CD4-positive, alpha-beta memory T cell (primary cell): ENCODE measurements at regions not wholly inside any gene's neighbourhood (a gene's known extent, or its start where the extent isn't known, plus 50 kb on each side); places are given as distances from the start of the nearest gene placed in this dataset.

Source experiments
- CTCF ChIA-PET: fragments of 350-600 bp; sonication (Branson Sonifier 250); formaldehyde crosslinking; loops from one replicate; lab custom pipeline; 2021; ENCODE audit warnings: inconsistent platforms; ENCODE audit not compliant: partially characterized antibody; lab: Charles Lee
- POLR2A ChIA-PET: fragments of 350-600 bp; sonication (Branson Sonifier 250); formaldehyde crosslinking; loops from one replicate; lab custom pipeline; 2021; ENCODE audit not compliant: partially characterized antibody; lab: Charles Lee
- DNase-seq, 5 donors: peaks; one replicate each; pipeline versions ENCODE4 v3.0.0 to v3.0.0-alpha.2; 2020 to 2022; ENCODE audit warnings: mixed read lengths in 1 of 5
- H3K27ac ChIP-seq: one replicate; pipeline ENCODE4 v1.7.0; 2013; ENCODE audit warnings: low read depth, low read length
- H3K27me3 ChIP-seq: 2 replicates; pipeline ENCODE4 v1.7.0; 2013; ENCODE audit warnings: mild to moderate bottlenecking, low read length, moderate library complexity; ENCODE audit not compliant: insufficient read depth
- H3K36me3 ChIP-seq: 2 replicates; pipeline ENCODE4 v1.7.0; 2013; ENCODE audit warnings: mild to moderate bottlenecking, low read length, moderate library complexity; ENCODE audit not compliant: insufficient read depth
- H3K4me1 ChIP-seq: 2 replicates; pipeline ENCODE4 v1.7.0; 2013; ENCODE audit warnings: mild to moderate bottlenecking, low read length, moderate library complexity; ENCODE audit not compliant: insufficient read depth
- H3K4me3 ChIP-seq, 2 donors: one replicate each; pipeline ENCODE4 v1.7.0; 2013; ENCODE audit warnings: low read length in 2 of 2, mild to moderate bottlenecking in 1 of 2
- H3K9me3 ChIP-seq, 2 donors: one replicate each; pipeline ENCODE4 v1.7.0; 2013; ENCODE audit warnings: low read length in 2 of 2, control low read depth in 1 of 2; ENCODE audit not compliant: control insufficient read depth in 1 of 2
- H3K27ac Mint-ChIP-seq, 7 donors: one replicate each; pipeline ENCODE4 v1.8.0; 2020 to 2021; ENCODE audit warnings: mixed read lengths in 7 of 7, mild to moderate bottlenecking in 6 of 7, inconsistent platforms in 3 of 7, moderate library complexity in 3 of 7
- H3K27me3 Mint-ChIP-seq, 2 donors: one replicate each; pipeline ENCODE4 v1.8.0; 2020 to 2021; ENCODE audit warnings: mixed read lengths in 2 of 2
- H3K36me3 Mint-ChIP-seq, 2 donors: one replicate each; pipeline ENCODE4 v1.8.0; 2020 to 2021; ENCODE audit warnings: mixed read lengths in 2 of 2, inconsistent platforms in 1 of 2, mild to moderate bottlenecking in 1 of 2
- H3K4me1 Mint-ChIP-seq, 4 donors: one replicate each; pipeline ENCODE4 v1.8.0; 2020 to 2021; ENCODE audit warnings: mixed read lengths in 4 of 4, mild to moderate bottlenecking in 1 of 4
- H3K4me3 Mint-ChIP-seq, 8 donors: one replicate each; pipeline ENCODE4 v1.8.0; 2020 to 2021; ENCODE audit warnings: mixed read lengths in 8 of 8, mild to moderate bottlenecking in 7 of 8, moderate library complexity in 6 of 8, inconsistent platforms in 3 of 8
- H3K9me3 Mint-ChIP-seq, 8 donors: one replicate each; pipeline ENCODE4 v1.8.0; 2020 to 2021; ENCODE audit warnings: mixed read lengths in 8 of 8, mild to moderate bottlenecking in 5 of 8, inconsistent platforms in 3 of 8, moderate library complexity in 1 of 8
- intact Hi-C: fragments of 100-400 bp; cut with micrococcal nuclease; formaldehyde crosslinking; loops from one replicate; pipeline ENCODE4 v1.15.1; 2023

GRCh38 chr3:73733746-73734145, 109.0 kb upstream of the PDZRN3 start:
- no peaks in the 10 kb centered on the region for H3K36me3 ChIP-seq
- H3K9me3 ChIP-seq = no peaks in the 10 kb centered on the region
- Mint-ChIP-seq H3K4me1 (no peaks in the 10 kb centered on the region), H3K27me3 (no peaks in the 10 kb centered on the region), H3K27ac (no peak overlapping the region), H3K9me3 (peaks cover 0 to 9% (median 5%) of the 10 kb centered on the region in 8 donors), H3K36me3 (no peaks in the 10 kb centered on the region), H3K4me3 (no peak overlapping the region)
- no peaks in the 10 kb centered on the region for H3K27me3 ChIP-seq
- H3K27ac ChIP-seq = no peak overlapping the region
- DNase-seq = no peak
- CTCF ChIA-PET = no interaction called here
- no peak overlapping the region for H3K4me3 ChIP-seq
- H3K4me1 ChIP-seq = no peaks in the 10 kb centered on the region
- intact Hi-C loops = loop anchor here (10.0 kb wide), 1 partner anchor 249 kb away; no protein-coding TSS in a partner anchor
- POLR2A ChIA-PET = no interaction called here

DNA sequence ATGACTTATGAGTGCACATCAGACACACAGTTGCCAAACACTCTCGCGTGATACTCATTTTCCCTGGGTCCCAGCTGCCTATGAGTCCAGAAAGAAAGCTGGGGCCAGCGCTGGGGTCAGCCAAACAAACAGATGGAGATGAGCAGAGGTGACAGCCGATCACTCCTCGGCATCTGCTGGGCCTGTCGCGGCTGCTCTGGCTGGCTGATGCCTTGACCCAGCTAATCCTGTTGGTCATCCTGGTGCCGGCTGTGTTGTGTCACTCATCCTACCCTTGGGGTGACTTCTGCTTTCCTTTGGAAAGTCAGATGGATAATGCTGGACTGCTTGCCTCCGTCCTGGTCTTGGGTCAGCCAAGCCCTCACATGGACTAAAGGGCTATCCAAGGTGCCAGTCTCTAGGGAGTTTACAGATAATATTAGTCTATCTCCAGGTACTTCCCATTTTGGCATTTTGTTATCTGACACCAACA, 105.3 kb upstream of the PDZRN3 start:
- Histone ChIP-seq H3K27ac (no peak overlapping the region), H3K27me3 (no peaks in the 10 kb centered on the region), H3K9me3 (no peaks in the 10 kb centered on the region), H3K4me1 (no peaks in the 10 kb centered on the region), H3K4me3 (no peak overlapping the region), H3K36me3 (no peaks in the 10 kb centered on the region)
- DNase-seq = no peak
- no peaks in the 10 kb centered on the region for H3K36me3 Mint-ChIP-seq
- H3K4me3 Mint-ChIP-seq = no peak overlapping the region
- no peaks in the 10 kb centered on the region for H3K27me3 Mint-ChIP-seq
- CTCF ChIA-PET = no interaction called here
- intact Hi-C loops = loop anchor here (10.0 kb wide), 1 partner anchor 245 kb away; no protein-coding TSS in a partner anchor
- peaks cover 0 to 9% (median 3%) of the 10 kb centered on the region in 8 donors for H3K9me3 Mint-ChIP-seq
- POLR2A ChIA-PET = no interaction called here
- no peak overlapping the region for H3K27ac Mint-ChIP-seq
- H3K4me1 Mint-ChIP-seq = no peaks in the 10 kb centered on the region

GRCh38 chr3:73727854-73728253, 103.1 kb upstream of the PDZRN3 start:
- no peaks in the 10 kb centered on the region for H3K36me3 ChIP-seq
- Mint-ChIP-seq H3K9me3 (peaks cover 2 to 9% (median 3%) of the 10 kb centered on the region in 8 donors), H3K4me1 (no peaks in the 10 kb centered on the region), H3K27me3 (no peaks in the 10 kb centered on the region), H3K4me3 (no peak overlapping the region), H3K27ac (no peak overlapping the region), H3K36me3 (no peaks in the 10 kb centered on the region)
- DNase-seq = no peak
- no peaks in the 10 kb centered on the region for H3K27me3 ChIP-seq
- ChIA-PET CTCF (no interaction called here), POLR2A (no interaction called here)
- H3K4me3 ChIP-seq = no peak overlapping the region
- intact Hi-C loops = no loop called here
- H3K4me1 ChIP-seq = no peaks in the 10 kb centered on the region
- no peak overlapping the region for H3K27ac ChIP-seq
- no peaks in the 10 kb centered on the region for H3K9me3 ChIP-seq

DNA sequence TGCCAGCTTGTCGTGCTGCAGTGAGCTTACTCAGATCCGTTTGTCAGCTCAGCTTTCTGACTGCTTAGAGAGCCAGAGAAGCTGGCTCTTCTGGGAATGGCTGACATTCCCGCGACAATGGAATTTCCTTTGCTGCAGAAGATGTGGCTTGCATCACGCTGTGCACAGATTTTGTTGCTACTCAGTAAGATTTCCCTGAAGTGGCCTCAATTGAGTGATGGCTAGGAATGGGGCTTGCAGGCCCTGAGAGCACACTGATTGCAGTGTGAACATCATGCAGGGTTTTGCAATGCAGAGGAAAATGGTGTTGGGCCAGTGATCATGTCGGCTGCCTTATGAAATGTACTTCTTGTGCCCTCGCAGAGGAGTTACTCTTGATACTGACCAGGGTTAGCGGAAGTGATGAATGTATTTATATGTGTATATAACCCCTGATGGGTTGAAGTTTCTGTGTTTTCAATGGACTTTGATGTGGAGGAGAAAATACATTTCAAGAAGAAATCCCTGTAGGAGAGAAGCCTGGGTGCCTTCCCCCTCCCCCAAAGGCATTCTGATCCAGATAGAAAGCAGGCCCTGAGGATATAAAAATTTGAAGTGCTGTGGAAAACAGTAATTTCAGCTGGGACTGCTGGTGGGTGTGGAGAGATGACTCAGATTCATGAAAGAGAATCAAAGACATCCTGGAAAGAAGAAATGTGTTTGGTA, 102.5 kb upstream of the PDZRN3 start:
- CTCF ChIA-PET = no interaction called here
- H3K4me1 ChIP-seq = no peaks in the 10 kb centered on the region
- Mint-ChIP-seq H3K27ac (no peak overlapping the region), H3K36me3 (no peaks in the 10 kb centered on the region), H3K27me3 (no peaks in the 10 kb centered on the region), H3K9me3 (peaks cover 2 to 10% (median 4%) of the 10 kb centered on the region in 8 donors), H3K4me1 (no peaks in the 10 kb centered on the region), H3K4me3 (no peak overlapping the region)
- H3K27me3 ChIP-seq = no peaks in the 10 kb centered on the region
- H3K36me3 ChIP-seq = no peaks in the 10 kb centered on the region
- no peak overlapping the region for H3K27ac ChIP-seq
- no peak for DNase-seq
- intact Hi-C loops = no loop called here
- H3K9me3 ChIP-seq = no peaks in the 10 kb centered on the region
- no peak overlapping the region for H3K4me3 ChIP-seq
- POLR2A ChIA-PET = no interaction called here

DNA sequence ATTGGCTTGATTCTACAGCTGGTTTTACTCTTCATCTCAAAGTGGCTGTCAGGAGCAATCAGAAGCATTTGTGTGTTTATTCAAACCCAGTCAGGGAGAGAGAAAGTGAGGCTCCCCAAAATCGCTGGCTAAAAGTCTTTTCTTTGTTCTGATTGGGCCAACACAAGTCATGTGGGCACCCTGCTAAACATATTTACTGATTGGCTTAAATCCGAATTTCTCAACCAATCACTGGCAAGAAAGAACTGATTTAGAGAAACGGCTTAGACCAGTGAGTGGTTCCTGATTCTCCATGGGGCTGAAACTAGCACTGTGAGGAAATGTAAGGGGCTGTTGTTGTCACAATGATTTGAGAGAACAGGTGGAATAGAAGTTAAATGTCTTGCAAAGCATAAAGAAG, 98.9 kb upstream of the PDZRN3 start:
- POLR2A ChIA-PET = no interaction called here
- Histone ChIP-seq H3K27me3 (no peaks in the 10 kb centered on the region), H3K9me3 (no peaks in the 10 kb centered on the region), H3K36me3 (no peaks in the 10 kb centered on the region), H3K27ac (no peak overlapping the region), H3K4me3 (no peak overlapping the region), H3K4me1 (no peaks in the 10 kb centered on the region)
- no peak overlapping the region for H3K4me3 Mint-ChIP-seq
- H3K27ac Mint-ChIP-seq = no peak overlapping the region
- no peaks in the 10 kb centered on the region for H3K4me1 Mint-ChIP-seq
- no peaks in the 10 kb centered on the region for H3K27me3 Mint-ChIP-seq
- CTCF ChIA-PET = no interaction called here
- peaks cover 0 to 14% (median 4%) of the 10 kb centered on the region in 8 donors for H3K9me3 Mint-ChIP-seq
- H3K36me3 Mint-ChIP-seq = no peaks in the 10 kb centered on the region
- DNase-seq = no peak
- intact Hi-C loops = no loop called here

DNA sequence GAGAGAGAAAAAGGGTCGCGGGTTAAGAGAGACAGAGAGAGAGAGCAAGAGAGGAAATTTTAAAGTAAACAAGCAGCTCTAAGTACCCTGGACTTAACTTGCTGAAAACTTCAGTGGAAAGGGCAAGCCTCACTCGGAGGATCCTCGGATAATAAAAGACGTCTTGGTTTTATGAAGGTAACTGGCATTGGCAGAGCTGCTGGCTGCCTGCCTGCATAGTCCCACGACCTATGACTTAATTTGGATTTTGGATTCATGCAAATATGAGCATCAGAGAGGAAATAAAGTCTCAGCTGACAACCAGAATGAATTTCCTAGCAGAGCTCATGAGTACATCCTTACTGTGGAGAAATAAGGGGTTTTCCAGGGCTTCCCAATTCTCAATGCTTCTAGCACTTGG, 95.1 kb upstream of the PDZRN3 start:
- no peak overlapping the region for H3K4me3 Mint-ChIP-seq
- H3K27ac Mint-ChIP-seq = no peak overlapping the region
- POLR2A ChIA-PET = no interaction called here
- DNase-seq = no peak
- no peaks in the 10 kb centered on the region for H3K27me3 Mint-ChIP-seq
- no peaks in the 10 kb centered on the region for H3K36me3 Mint-ChIP-seq
- H3K27me3 ChIP-seq = no peaks in the 10 kb centered on the region
- peaks cover 0 to 14% (median 2%) of the 10 kb centered on the region in 8 donors for H3K9me3 Mint-ChIP-seq
- no peaks in the 10 kb centered on the region for H3K9me3 ChIP-seq
- H3K4me1 ChIP-seq = no peaks in the 10 kb centered on the region
- intact Hi-C loops = no loop called here
- no peak overlapping the region for H3K27ac ChIP-seq
- H3K4me3 ChIP-seq = no peak overlapping the region
- no peaks in the 10 kb centered on the region for H3K36me3 ChIP-seq
- CTCF ChIA-PET = interaction anchor here (0.6 kb wide), 1 partner anchor 29 kb away, joined by 3 read pairs; no protein-coding TSS in a partner anchor
- no peaks in the 10 kb centered on the region for H3K4me1 Mint-ChIP-seq

GRCh38 chr3:73719413-73719851, 94.7 kb upstream of the PDZRN3 start:
- H3K27me3 ChIP-seq = no peaks in the 10 kb centered on the region
- no peak overlapping the region for H3K4me3 ChIP-seq
- ChIA-PET CTCF (no interaction called here), POLR2A (no interaction called here)
- no peaks in the 10 kb centered on the region for H3K36me3 Mint-ChIP-seq
- no peaks in the 10 kb centered on the region for H3K4me1 Mint-ChIP-seq
- no peaks in the 10 kb centered on the region for H3K9me3 ChIP-seq
- DNase-seq = no peak
- H3K27me3 Mint-ChIP-seq = no peaks in the 10 kb centered on the region
- H3K36me3 ChIP-seq = no peaks in the 10 kb centered on the region
- peaks cover 0 to 17% (median 2%) of the 10 kb centered on the region in 8 donors for H3K9me3 Mint-ChIP-seq
- H3K4me1 ChIP-seq = no peaks in the 10 kb centered on the region
- intact Hi-C loops = no loop called here
- H3K27ac ChIP-seq = no peak overlapping the region
- H3K4me3 Mint-ChIP-seq = no peak overlapping the region
- H3K27ac Mint-ChIP-seq = no peak overlapping the region
